Upper lobe of left lung (tissue), 6 donors: ENCODE measurements at regions not wholly inside any gene's neighbourhood (a gene's known extent, or its start where the extent isn't known, plus 50 kb on each side); places are given as distances from the start of the nearest gene placed in this dataset.

Experiments
- ATAC-seq, 2 donors: fragments of 200-7000 bp; cut with Tn5 transposase; one replicate each; pipeline ENCODE4 v1.9.1; 2022; ENCODE audit warnings: mild to moderate bottlenecking in 2 of 2, moderate library complexity in 2 of 2; ENCODE audit not compliant: low FRiP score in 2 of 2
- DNase-seq, 2 donors: peaks; one replicate each; pipeline ENCODE4 v3.0.0-alpha.2; 2019 to 2020
- H3K27ac ChIP-seq, 4 donors: fragments of 200-600 bp; sonication (generic); one replicate each; pipeline ENCODE4 v1.5.1; 2016 to 2019
- H3K27me3 ChIP-seq, 4 donors: fragments of 200-600 bp; sonication (generic); one replicate each; pipeline ENCODE4 v1.5.1; 2017 to 2019
- H3K36me3 ChIP-seq, 4 donors: fragments of 200-600 bp; sonication (generic); one replicate each; pipeline ENCODE4 v1.5.1; 2016 to 2019
- H3K4me1 ChIP-seq, 4 donors: fragments of 200-600 bp; sonication (generic); one replicate each; pipeline ENCODE4 v1.5.1; 2018 to 2019
- H3K4me3 ChIP-seq, 4 donors: fragments of 200-600 bp; sonication (generic); one replicate each; pipeline ENCODE4 v1.5.1; 2017 to 2019; ENCODE audit warnings: mild to moderate bottlenecking in 2 of 4, moderate library complexity in 1 of 4
- H3K9me3 ChIP-seq, 4 donors: fragments of 200-600 bp; sonication (generic); one replicate each; pipeline ENCODE4 v1.5.1; 2018 to 2019
- EP300 ChIP-seq, 4 donors: sonication (generic); formaldehyde crosslinking; IDR thresholded peaks; one replicate each; pipeline ENCODE4 v1.5.1; 2017; ENCODE audit warnings: antibody characterized with exemption in 4 of 4, control low read depth in 2 of 4
- POLR2A ChIP-seq, 4 donors: fragments of 450-650 bp; IDR thresholded peaks; one replicate each; pipeline ENCODE4 v1.5.1; 2016 to 2017; ENCODE audit warnings: antibody characterized with exemption in 4 of 4, mild to moderate bottlenecking in 2 of 4
- POLR2AphosphoS5 ChIP-seq, 2 donors: sonication (generic); formaldehyde crosslinking; IDR thresholded peaks; one replicate each; pipeline ENCODE4 v1.5.1; 2017; ENCODE audit warnings: antibody characterized with exemption in 2 of 2
- whole genome bisulfite sequencing, 2 donors: methylation state at CpG; one replicate each; pipeline ENCODE4 v1.1.5; 2017 to 2018; 5-methylcytosine and 5-hydroxymethylcytosine counted together
- TF ChIP-seq, protein P1 (sequence below), 6 experiments: fragments of 450-650 bp in 4 of 6; fragments of 200-600 bp in 2 of 6; sonication (generic) in 2 of 6; IDR thresholded peaks; one replicate each; pipeline ENCODE4 v1.5.1; 2016 to 2019; ENCODE audit warnings: antibody characterized with exemption in 6 of 6
- donor health status: DM: no; HTN: no; CAD: no; lungs with moderate emphysema.
- donor health status: DM: no; HTN: yes; CAD: no; lungs with severe emphysema.

DNA sequence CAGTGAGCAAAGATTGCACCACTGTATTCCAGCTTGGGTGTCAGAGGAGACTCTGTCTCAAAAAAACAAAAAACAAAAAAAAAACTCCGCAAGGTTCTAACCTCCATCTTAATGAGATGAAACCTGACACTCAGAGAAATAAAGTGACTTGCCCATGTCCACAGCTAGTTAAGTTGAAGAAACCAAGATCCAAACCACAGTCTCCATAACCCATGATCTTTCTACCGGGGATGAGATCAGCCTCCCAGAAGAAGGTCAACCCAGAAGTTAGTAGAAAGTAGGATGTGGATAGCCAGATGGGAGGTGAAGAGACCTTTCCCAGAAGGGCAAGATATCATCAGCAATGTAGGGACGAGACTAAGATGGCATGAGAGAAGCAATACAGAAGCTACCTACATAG is 140.4 kb upstream of the ADRA1B start:
- TF ChIP-seq POLR2A (IDR thresholded peaks at IDR 0.05) (no peak), POLR2AphosphoS5 (IDR thresholded peaks at IDR 0.05) (no peak), EP300 (IDR thresholded peaks at IDR 0.05) (no peak)
- TF ChIP-seq, protein P1, sequence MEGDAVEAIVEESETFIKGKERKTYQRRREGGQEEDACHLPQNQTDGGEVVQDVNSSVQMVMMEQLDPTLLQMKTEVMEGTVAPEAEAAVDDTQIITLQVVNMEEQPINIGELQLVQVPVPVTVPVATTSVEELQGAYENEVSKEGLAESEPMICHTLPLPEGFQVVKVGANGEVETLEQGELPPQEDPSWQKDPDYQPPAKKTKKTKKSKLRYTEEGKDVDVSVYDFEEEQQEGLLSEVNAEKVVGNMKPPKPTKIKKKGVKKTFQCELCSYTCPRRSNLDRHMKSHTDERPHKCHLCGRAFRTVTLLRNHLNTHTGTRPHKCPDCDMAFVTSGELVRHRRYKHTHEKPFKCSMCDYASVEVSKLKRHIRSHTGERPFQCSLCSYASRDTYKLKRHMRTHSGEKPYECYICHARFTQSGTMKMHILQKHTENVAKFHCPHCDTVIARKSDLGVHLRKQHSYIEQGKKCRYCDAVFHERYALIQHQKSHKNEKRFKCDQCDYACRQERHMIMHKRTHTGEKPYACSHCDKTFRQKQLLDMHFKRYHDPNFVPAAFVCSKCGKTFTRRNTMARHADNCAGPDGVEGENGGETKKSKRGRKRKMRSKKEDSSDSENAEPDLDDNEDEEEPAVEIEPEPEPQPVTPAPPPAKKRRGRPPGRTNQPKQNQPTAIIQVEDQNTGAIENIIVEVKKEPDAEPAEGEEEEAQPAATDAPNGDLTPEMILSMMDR (IDR thresholded peaks at IDR 0.05) = no peak

DNA sequence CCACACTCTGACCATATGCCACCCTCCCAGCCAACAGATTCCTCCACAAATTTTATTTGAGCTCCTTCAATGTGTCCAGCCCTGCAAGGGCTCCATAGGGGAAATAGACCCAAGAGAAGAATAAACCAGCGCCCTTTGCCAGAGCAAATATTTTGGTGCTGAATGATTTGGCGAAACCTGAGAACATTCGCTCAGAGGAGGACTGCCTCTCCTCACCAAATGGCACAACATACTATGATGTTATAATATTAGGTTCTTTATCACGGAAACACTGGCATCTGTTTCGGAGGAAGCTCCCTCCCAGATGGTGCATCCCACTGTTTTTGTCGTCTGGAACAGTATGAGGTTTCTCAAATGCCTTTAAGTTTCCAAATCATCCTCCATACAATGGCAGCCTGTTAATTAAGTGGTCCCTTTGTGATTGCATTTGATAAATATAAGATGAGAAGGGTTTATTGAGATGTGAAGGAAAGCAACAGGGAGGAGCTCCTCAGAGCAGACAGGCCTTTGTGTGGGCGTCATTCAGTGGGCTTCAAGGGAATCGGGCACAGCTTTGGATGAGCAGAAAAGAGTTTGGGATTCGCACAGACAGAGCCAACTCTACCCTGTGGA is 139.1 kb upstream of the ADRA1B start:
- Histone ChIP-seq H3K4me1 (peaks cover 6 to 13% (median 10%) of the 10 kb centered on the region in 4 donors), H3K27ac (no peak overlapping the region), H3K4me3 (no peak overlapping the region), H3K27me3 (no peaks in the 10 kb centered on the region), H3K9me3 (no peaks in the 10 kb centered on the region), H3K36me3 (no peaks in the 10 kb centered on the region)
- ATAC-seq (no peak), DNase-seq (no peak)
- TF ChIP-seq EP300 (IDR thresholded peaks at IDR 0.05) (no peak), POLR2AphosphoS5 (IDR thresholded peaks at IDR 0.05) (no peak), POLR2A (IDR thresholded peaks at IDR 0.05) (no peak)
- TF ChIP-seq, protein P1 (IDR thresholded peaks at IDR 0.05) = no peak
- 90 to 93% methylated on average over 9 of the region's 9 CpGs for WGBS, 2 donors

More for the DNA sequence above, 140.4 kb upstream of the ADRA1B start:
- DNase-seq = no peak
- no peak for ATAC-seq
- Histone ChIP-seq H3K4me3 (no peak overlapping the region), H3K4me1 (peaks cover 6 to 13% (median 10%) of the 10 kb centered on the region in 4 donors), H3K27ac (no peak overlapping the region), H3K9me3 (no peaks in the 10 kb centered on the region), H3K36me3 (no peaks in the 10 kb centered on the region), H3K27me3 (no peaks in the 10 kb centered on the region)
- 87 to 89% methylated on average over 3 of the region's 3 CpGs for WGBS, 2 donors

DNA sequence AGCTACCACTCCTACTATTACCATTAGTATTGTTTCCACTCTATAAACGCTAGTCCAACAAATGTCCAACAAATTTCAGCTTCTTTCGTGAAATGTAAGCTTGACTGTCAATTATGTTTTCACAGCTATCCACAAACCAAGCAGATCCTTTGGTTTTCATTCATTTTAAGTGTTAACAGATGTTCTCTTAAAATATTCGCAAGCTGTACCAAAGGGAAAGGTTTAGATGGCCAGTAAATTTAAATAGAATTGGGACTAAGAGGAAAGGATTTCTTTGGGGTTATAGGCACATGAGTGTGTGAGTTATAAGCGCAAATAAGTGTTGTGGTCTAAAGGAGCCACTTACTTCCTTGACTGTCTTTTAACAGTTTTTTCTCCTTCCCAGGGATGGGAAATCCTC is 136.8 kb upstream of the ADRA1B start:
- DNase-seq (no peak), ATAC-seq (no peak)
- H3K4me1 ChIP-seq = no peaks in the 10 kb centered on the region
- H3K36me3 ChIP-seq = no peaks in the 10 kb centered on the region
- TF ChIP-seq POLR2AphosphoS5 (IDR thresholded peaks at IDR 0.05) (no peak), POLR2A (IDR thresholded peaks at IDR 0.05) (no peak), EP300 (IDR thresholded peaks at IDR 0.05) (no peak)
- TF ChIP-seq, protein P1 (IDR thresholded peaks at IDR 0.05) = no peak
- no peak overlapping the region for H3K27ac ChIP-seq
- H3K27me3 ChIP-seq = no peaks in the 10 kb centered on the region
- H3K9me3 ChIP-seq = no peaks in the 10 kb centered on the region
- WGBS, 2 donors = 92 to 94% methylated on average over 4 of the region's 4 CpGs
- H3K4me3 ChIP-seq = no peak overlapping the region

DNA sequence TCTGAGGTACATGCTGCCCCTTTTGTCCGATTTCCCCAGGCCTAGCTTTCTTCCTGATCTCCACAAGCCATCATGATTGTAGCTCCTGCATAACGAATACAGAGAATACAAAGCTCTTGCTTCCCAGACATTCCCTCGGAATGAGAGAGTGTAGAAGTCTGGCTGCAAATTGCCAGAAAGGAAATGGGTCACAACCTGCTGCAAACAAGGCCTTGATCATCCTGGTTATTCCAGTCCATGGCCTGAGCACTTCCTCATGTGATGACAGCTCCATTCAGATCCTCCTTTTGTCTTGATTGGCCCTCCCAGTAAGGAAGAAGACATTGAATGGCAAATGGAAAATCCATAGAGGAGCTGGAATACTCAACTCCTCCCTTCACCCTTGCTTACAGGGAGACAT is 136.0 kb upstream of the ADRA1B start:
- no peak for ATAC-seq

More for the DNA sequence above, 136.0 kb upstream of the ADRA1B start:
- no peak overlapping the region for H3K27ac ChIP-seq
- H3K9me3 ChIP-seq = no peaks in the 10 kb centered on the region
- TF ChIP-seq, protein P1 (IDR thresholded peaks at IDR 0.05) = no peak
- no peak for TF ChIP-seq POLR2A (IDR thresholded peaks at IDR 0.05)
- TF ChIP-seq EP300 (IDR thresholded peaks at IDR 0.05) = no peak
- TF ChIP-seq POLR2AphosphoS5 (IDR thresholded peaks at IDR 0.05) = no peak
- no peaks in the 10 kb centered on the region for H3K36me3 ChIP-seq
- DNase-seq = no peak
- no peak overlapping the region for H3K4me3 ChIP-seq
- WGBS, 2 donors = 85 to 87% methylated on average over 3 of the region's 3 CpGs
- no peaks in the 10 kb centered on the region for H3K27me3 ChIP-seq
- H3K4me1 ChIP-seq = no peaks in the 10 kb centered on the region
